H9 (cell line): ENCODE measurements at regions not wholly inside any gene's neighbourhood (a gene's known extent, or its start where the extent isn't known, plus 50 kb on each side); places are given as distances from the start of the nearest gene placed in this dataset.

Experiments used
- DNase-seq: peaks from one replicate; pipeline ENCODE4 v3.0.0-alpha.2; 2017
- H2AFZ ChIP-seq: one replicate; pipeline ENCODE4 v1.6.1; 2013; ENCODE audit warnings: mild to moderate bottlenecking, low read length, control low read depth, moderate library complexity
- H2AK5ac ChIP-seq: 2 replicates; pipeline ENCODE4 v1.6.1; 2013; ENCODE audit warnings: low read length, control low read depth, mixed read lengths; ENCODE audit not compliant: insufficient read length
- H2BK120ac ChIP-seq: one replicate; pipeline ENCODE4 v1.6.1; 2013; ENCODE audit warnings: low read depth, mild to moderate bottlenecking, low read length, control low read depth, inconsistent platforms; ENCODE audit not compliant: poor library complexity, severe bottlenecking
- H2BK12ac ChIP-seq: 2 replicates; pipeline ENCODE4 v1.6.1; 2013; ENCODE audit warnings: low read length, control low read depth, mixed read lengths, low read depth; ENCODE audit not compliant: insufficient read length
- H2BK15ac ChIP-seq: 2 replicates; pipeline ENCODE4 v1.6.1; 2013; ENCODE audit warnings: low read depth, low read length, control low read depth
- H2BK20ac ChIP-seq: one replicate; pipeline ENCODE4 v1.6.1; 2013; ENCODE audit warnings: low read depth, mild to moderate bottlenecking, low read length, control low read depth, inconsistent platforms; ENCODE audit not compliant: poor library complexity, severe bottlenecking
- H2BK5ac ChIP-seq: 2 replicates; pipeline ENCODE4 v1.6.1; 2013; ENCODE audit warnings: low read length, control low read depth, mixed read lengths; ENCODE audit not compliant: insufficient read length
- H3K14ac ChIP-seq: 2 replicates; pipeline ENCODE4 v1.6.1; 2013; ENCODE audit warnings: low read length, control low read depth; ENCODE audit not compliant: insufficient read depth
- H3K18ac ChIP-seq: 2 replicates; pipeline ENCODE4 v1.6.1; 2013; ENCODE audit warnings: low read depth, mild to moderate bottlenecking, mixed read lengths, low read length, control low read depth; ENCODE audit not compliant: insufficient read length
- H3K23ac ChIP-seq: 2 replicates; pipeline ENCODE4 v1.6.1; 2013; ENCODE audit warnings: low read length, control low read depth, mixed read lengths, low read depth; ENCODE audit not compliant: insufficient read length
- H3K23me2 ChIP-seq: 2 replicates; pipeline ENCODE4 v1.6.1; 2013; ENCODE audit warnings: low read depth, mild to moderate bottlenecking, mixed read lengths, low read length, control low read depth; ENCODE audit not compliant: insufficient read length, poor library complexity, severe bottlenecking
- H3K27ac ChIP-seq: 2 replicates; pipeline ENCODE4 v1.5.1; 2013; ENCODE audit warnings: low read length, control low read depth, mixed read lengths, low read depth; ENCODE audit not compliant: insufficient read length
- H3K27me3 ChIP-seq: 2 replicates; pipeline ENCODE4 v1.6.1; 2013; ENCODE audit warnings: low read length, control low read depth, inconsistent platforms; ENCODE audit not compliant: insufficient read depth
- H3K4ac ChIP-seq: 2 replicates; pipeline ENCODE4 v1.6.1; 2013; ENCODE audit warnings: low read depth, mild to moderate bottlenecking, control low read depth, inconsistent platforms, low read length, moderate library complexity
- H3K4me1 ChIP-seq: 2 replicates; pipeline ENCODE4 v1.6.1; 2013; ENCODE audit warnings: low read length, control low read depth, inconsistent platforms; ENCODE audit not compliant: insufficient read depth
- H3K4me2 ChIP-seq: 2 replicates; pipeline ENCODE4 v1.6.1; 2013; ENCODE audit warnings: low read length, control low read depth, mixed read lengths; ENCODE audit not compliant: insufficient read length, insufficient read depth
- H3K56ac ChIP-seq: 2 replicates; pipeline ENCODE4 v1.6.1; 2013; ENCODE audit warnings: low read depth, mild to moderate bottlenecking, mixed read lengths, low read length, control low read depth; ENCODE audit not compliant: insufficient read length
- H3K79me1 ChIP-seq: 2 replicates; pipeline ENCODE4 v1.6.1; 2013; ENCODE audit warnings: low read depth, mild to moderate bottlenecking, moderate library complexity, low read length, control low read depth, inconsistent platforms; ENCODE audit not compliant: insufficient read depth, poor library complexity, severe bottlenecking
- H3K79me2 ChIP-seq: 2 replicates; pipeline ENCODE4 v1.6.1; 2013; ENCODE audit warnings: low read length, control low read depth, inconsistent platforms; ENCODE audit not compliant: insufficient read depth
- H3K9ac ChIP-seq: 2 replicates; pipeline ENCODE4 v1.6.1; 2013; ENCODE audit warnings: low read length, control low read depth, mixed read lengths; ENCODE audit not compliant: insufficient read length; ENCODE audit errors: extremely low read depth
- H3K9me3 ChIP-seq: one replicate; pipeline ENCODE4 v1.6.1; 2013; ENCODE audit warnings: low read depth, low read length, inconsistent platforms; ENCODE audit not compliant: control insufficient read depth
- H3T11ph ChIP-seq: one replicate; pipeline ENCODE4 v1.6.1; 2013; ENCODE audit warnings: mild to moderate bottlenecking, low read length, control low read depth, inconsistent platforms
- H4K20me1 ChIP-seq: one replicate; pipeline ENCODE4 v1.6.1; 2013; ENCODE audit not compliant: control insufficient read depth, insufficient read length, insufficient read depth
- H4K5ac ChIP-seq: 2 replicates; pipeline ENCODE4 v1.6.1; 2013; ENCODE audit warnings: low read depth, mild to moderate bottlenecking, mixed read lengths, low read length, control low read depth; ENCODE audit not compliant: insufficient read length
- H4K8ac ChIP-seq: replicated peaks from 2 replicates; pipeline ENCODE4 v1.6.1; 2013; ENCODE audit warnings: low read length, control low read depth, mixed read lengths, low read depth; ENCODE audit not compliant: insufficient read length
- H4K91ac ChIP-seq: 2 replicates; pipeline ENCODE4 v1.6.1; 2013; ENCODE audit warnings: low read depth, mild to moderate bottlenecking, moderate library complexity, mixed read lengths, low read length, control low read depth; ENCODE audit not compliant: insufficient read length
- H3K27ac Mint-ChIP-seq, 3 experiments: 2 replicates in 2 of 3; 3 replicates in 1 of 3; pipeline ENCODE4 v1.8.0; 2020 to 2021; ENCODE audit warnings: mixed read lengths in 3 of 3, mild to moderate bottlenecking in 1 of 3, moderate library complexity in 1 of 3
- H3K27me3 Mint-ChIP-seq: 2 replicates; pipeline ENCODE4 v1.8.0; 2021; ENCODE audit warnings: low read depth, mild to moderate bottlenecking, moderate library complexity, mixed read lengths
- H3K36me3 Mint-ChIP-seq, 3 experiments: 2 replicates in 2 of 3; 3 replicates in 1 of 3; pipeline ENCODE4 v1.8.0; 2020 to 2021; ENCODE audit warnings: low read depth in 3 of 3, mixed read lengths in 3 of 3; ENCODE audit not compliant: insufficient read depth in 1 of 3
- H3K4me1 Mint-ChIP-seq, 2 experiments: 2 replicates each; pipeline ENCODE4 v1.8.0; 2020; ENCODE audit warnings: mixed read lengths in 2 of 2
- H3K4me3 Mint-ChIP-seq, 2 experiments: 2 replicates in 1 of 2; 3 replicates in 1 of 2; pipeline ENCODE4 v1.8.0; 2020 to 2021; ENCODE audit warnings: mild to moderate bottlenecking in 2 of 2, mixed read lengths in 2 of 2, moderate library complexity in 1 of 2
- H3K9me3 Mint-ChIP-seq, 2 experiments: 2 replicates in 1 of 2; 3 replicates in 1 of 2; pipeline ENCODE4 v1.8.0; 2020; ENCODE audit warnings: mild to moderate bottlenecking in 2 of 2, mixed read lengths in 2 of 2, moderate library complexity in 1 of 2
- WGBS: extraction: QIAGEN DNeasy Blood & Tissue Kit; methylation state at CpG from one replicate; pipeline ENCODE4 v1.1.7; 2013; ENCODE audit warnings: missing lambda C conversion rate, low lambda C conversion rate, mixed read lengths; ENCODE audit not compliant: insufficient read length; ENCODE audit errors: extremely low coverage; 5-methylcytosine and 5-hydroxymethylcytosine counted together
- TF ChIP-seq, protein P1 (sequence below): fragments of 200-600 bp; sonication (generic); conservative IDR thresholded peaks from 3 replicates; pipeline ENCODE4 v1.8.0; 2021; ENCODE audit warnings: antibody characterized with exemption, mild to moderate bottlenecking

DNA sequence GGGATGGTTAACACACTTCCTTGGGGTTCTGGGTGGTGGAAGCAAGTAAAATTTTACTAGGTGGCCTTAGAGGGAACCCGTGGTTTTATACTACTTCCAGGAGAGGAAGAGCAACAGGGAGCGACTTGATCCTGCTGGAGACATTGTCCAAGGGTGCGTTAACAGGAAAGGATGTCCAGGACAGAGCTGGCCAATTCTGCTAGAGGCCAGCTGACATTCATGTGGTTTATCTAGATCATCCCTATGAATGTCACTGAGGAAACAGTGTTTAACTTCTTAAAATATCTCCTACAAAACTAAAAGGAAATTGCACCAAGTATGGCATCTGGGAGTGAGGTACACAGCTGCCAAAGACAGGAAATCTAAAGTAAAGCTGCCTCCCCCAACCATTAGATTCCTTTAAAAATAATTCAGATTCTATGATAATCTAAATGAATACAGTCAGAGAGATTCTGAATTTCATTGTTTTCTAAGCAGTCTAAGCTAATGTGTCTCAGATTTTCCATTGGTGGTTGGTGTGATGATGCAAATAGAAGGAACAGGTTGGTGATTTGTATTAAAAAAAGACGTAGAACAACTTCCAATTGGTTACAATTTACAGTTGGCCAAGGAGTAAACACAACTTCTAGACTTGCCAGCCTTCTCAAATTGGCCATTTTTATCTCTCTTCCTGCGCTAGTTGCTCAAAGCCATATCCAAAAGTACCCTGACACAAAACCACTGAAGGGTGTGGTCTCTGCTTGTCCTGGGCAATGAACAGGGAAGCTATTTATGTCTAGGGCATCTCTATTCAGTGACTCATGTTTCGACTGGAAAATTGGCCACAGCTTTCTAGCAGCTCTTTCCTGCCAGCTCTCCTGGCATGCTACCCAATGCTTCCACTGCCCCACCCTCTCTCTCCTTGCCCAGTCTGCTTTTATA is 574.7 kb upstream of the MEF2C start:
- WGBS, result no CpG with 5 or more reads among the region's 6 CpGs
- H3K4me2 ChIP-seq, result no peak overlapping the region
- no peak overlapping the region for H3K56ac ChIP-seq
- no peaks in the 10 kb centered on the region for H3K79me1 ChIP-seq
- no peak overlapping the region for H3K4me3 Mint-ChIP-seq
- no peaks in the 10 kb centered on the region for H4K20me1 ChIP-seq
- no peaks in the 10 kb centered on the region for H3K27me3 Mint-ChIP-seq
- H4K8ac ChIP-seq, result no peak overlapping the region
- H2AFZ ChIP-seq, result no peak overlapping the region
- no peak overlapping the region for H2BK120ac ChIP-seq
- TF ChIP-seq, protein P1, sequence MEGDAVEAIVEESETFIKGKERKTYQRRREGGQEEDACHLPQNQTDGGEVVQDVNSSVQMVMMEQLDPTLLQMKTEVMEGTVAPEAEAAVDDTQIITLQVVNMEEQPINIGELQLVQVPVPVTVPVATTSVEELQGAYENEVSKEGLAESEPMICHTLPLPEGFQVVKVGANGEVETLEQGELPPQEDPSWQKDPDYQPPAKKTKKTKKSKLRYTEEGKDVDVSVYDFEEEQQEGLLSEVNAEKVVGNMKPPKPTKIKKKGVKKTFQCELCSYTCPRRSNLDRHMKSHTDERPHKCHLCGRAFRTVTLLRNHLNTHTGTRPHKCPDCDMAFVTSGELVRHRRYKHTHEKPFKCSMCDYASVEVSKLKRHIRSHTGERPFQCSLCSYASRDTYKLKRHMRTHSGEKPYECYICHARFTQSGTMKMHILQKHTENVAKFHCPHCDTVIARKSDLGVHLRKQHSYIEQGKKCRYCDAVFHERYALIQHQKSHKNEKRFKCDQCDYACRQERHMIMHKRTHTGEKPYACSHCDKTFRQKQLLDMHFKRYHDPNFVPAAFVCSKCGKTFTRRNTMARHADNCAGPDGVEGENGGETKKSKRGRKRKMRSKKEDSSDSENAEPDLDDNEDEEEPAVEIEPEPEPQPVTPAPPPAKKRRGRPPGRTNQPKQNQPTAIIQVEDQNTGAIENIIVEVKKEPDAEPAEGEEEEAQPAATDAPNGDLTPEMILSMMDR, result no peak
- no peaks in the 10 kb centered on the region for H3K27me3 ChIP-seq
- H2BK12ac ChIP-seq, result no peak overlapping the region
- H3K9ac ChIP-seq, result no peak overlapping the region
- no peak overlapping the region for H3T11ph ChIP-seq
- H3K23ac ChIP-seq, result no peak overlapping the region
- peak overlapping the region in 1 of 3 experiments; percentile 45; a peak in 1 of 7 replicates for H3K27ac Mint-ChIP-seq
- no peak overlapping the region for H2AK5ac ChIP-seq
- H3K23me2 ChIP-seq, result no peaks in the 10 kb centered on the region
- no peak overlapping the region for H3K4ac ChIP-seq
- no peaks in the 10 kb centered on the region for H3K9me3 Mint-ChIP-seq
- no peak overlapping the region for H3K14ac ChIP-seq
- no peak overlapping the region for H2BK5ac ChIP-seq
- no peak overlapping the region for H2BK20ac ChIP-seq
- no peak for DNase-seq
- no peak overlapping the region for H3K27ac ChIP-seq
- H2BK15ac ChIP-seq, result no peak overlapping the region
- no peaks in the 10 kb centered on the region for H3K36me3 Mint-ChIP-seq
- no peaks in the 10 kb centered on the region for H3K9me3 ChIP-seq
- H3K4me1 ChIP-seq, result no peaks in the 10 kb centered on the region
- no peaks in the 10 kb centered on the region for H3K4me1 Mint-ChIP-seq
- no peak overlapping the region for H4K91ac ChIP-seq
- H3K18ac ChIP-seq, result no peak overlapping the region
- H4K5ac ChIP-seq, result no peak overlapping the region
- H3K79me2 ChIP-seq, result no peaks in the 10 kb centered on the region
